Posterior cingulate gyrus (tissue), 11 donors: ENCODE measurements at regions not wholly inside any gene's neighbourhood (a gene's known extent, or its start where the extent isn't known, plus 50 kb on each side); places are given as distances from the start of the nearest gene placed in this dataset.
"Not testable (repeated sequence)": the region's sequence is repeated elsewhere in the genome, so short reads cannot be mapped to it uniquely, and the experiment has no call there.

Experiments
- DNase-seq, 10 donors: peaks; one replicate each; pipeline versions ENCODE4 v3.0.0 to v3.0.0-alpha.2; 2020 to 2021; ENCODE audit warnings: mixed read lengths in 3 of 10
- intact Hi-C: fragments of 100-400 bp; cut with DNase I; formaldehyde crosslinking; loops from one replicate; pipeline ENCODE4 v1.15.1; 2023

- intact Hi-C loops, result no loop called here
Measured at GRCh38 chr20:8986631-8987030, 82.3 kb upstream of the PLCB4 start.

GRCh38 chr20:8990770-8991169 is 78.1 kb upstream of the PLCB4 start:
- intact Hi-C loops, result no loop called here
- DNase-seq, result no peak

More at GRCh38 chr20:8986631-8987030, 82.3 kb upstream of the PLCB4 start:
- DNase-seq, result no peak

- no peak for DNase-seq
- intact Hi-C loops, result no loop called here
Measured at GRCh38 chr20:8994045-8994444, 74.8 kb upstream of the PLCB4 start.

- intact Hi-C loops, result no loop called here
- DNase-seq, result no peak
Measured at GRCh38 chr20:8995761-8996160, 73.1 kb upstream of the PLCB4 start.

GRCh38 chr20:8996817-8997512 is 71.9 kb upstream of the PLCB4 start:
- intact Hi-C loops, result no loop called here
- DNase-seq, result no peak

GRCh38 chr20:8997701-8998117 is 71.2 kb upstream of the PLCB4 start:
- no peak for DNase-seq
- intact Hi-C loops, result no loop called here

- intact Hi-C loops, result no loop called here
- no peak for DNase-seq
Measured at GRCh38 chr20:9011121-9011520, 57.8 kb upstream of the PLCB4 start.

- intact Hi-C loops, result not testable (repeated sequence)
Measured at GRCh38 chr20:9015232-9015983, 53.5 kb upstream of the PLCB4 start.

GRCh38 chr20:9015984-9016324 is 52.9 kb upstream of the PLCB4 start:
- intact Hi-C loops, result no loop called here

More at GRCh38 chr20:9015232-9015983, 53.5 kb upstream of the PLCB4 start:
- not testable (repeated sequence) for DNase-seq

GRCh38 chr20:9018346-9018745 is 50.5 kb upstream of the PLCB4 start:
- intact Hi-C loops, result no loop called here
- DNase-seq, result no peak

More at GRCh38 chr20:9015984-9016324, 52.9 kb upstream of the PLCB4 start:
- DNase-seq, result no peak
